H1 (cell line): ENCODE measurements at regions not wholly inside any gene's neighbourhood (a gene's known extent, or its start where the extent isn't known, plus 50 kb on each side); places are given as distances from the start of the nearest gene placed in this dataset.

Experiments used
- CTCF ChIA-PET: fragments of 300-600 bp; sonication (Branson Sonifier 250); formaldehyde crosslinking; loops from one replicate; lab custom pipeline; 2021; ENCODE audit not compliant: partially characterized antibody; lab: Charles Lee
- POLR2A ChIA-PET: fragments of 300-600 bp; sonication (Branson Sonifier 250); formaldehyde crosslinking; loops from one replicate; lab custom pipeline; 2021; ENCODE audit warnings: inconsistent platforms; ENCODE audit not compliant: partially characterized antibody; lab: Charles Lee
- DNase-seq, 2 experiments: peaks; one replicate each; pipeline versions ENCODE4 v3.0.0 to v3.0.0-alpha.2; 2010 to 2022; ENCODE audit warnings: low spot score in 2 of 2, low read depth in 1 of 2, mixed read lengths in 1 of 2
- FAIRE-seq: peaks from 2 replicates; lab custom pipeline; 2011; peaks lifted over from hg19 to GRCh38; lab: Jason Lieb, UNC
- H2AFZ ChIP-seq: 2 replicates; pipeline ENCODE4 v1.8.1; 2012; ENCODE audit warnings: low read length, inconsistent platforms
- H2AK5ac ChIP-seq: 2 replicates; pipeline ENCODE4 v1.6.1; 2013; ENCODE audit warnings: low read depth, low read length
- H2BK120ac ChIP-seq: replicated peaks from 2 replicates; pipeline ENCODE3; 2013; ENCODE audit warnings: low read depth, low read length, inconsistent platforms
- H2BK12ac ChIP-seq: 2 replicates; pipeline ENCODE4 v1.6.1; 2013; ENCODE audit warnings: low read depth, low read length
- H2BK15ac ChIP-seq: 2 replicates; pipeline ENCODE4 v1.6.1; 2013; ENCODE audit warnings: low read length
- H2BK20ac ChIP-seq: 2 replicates; pipeline ENCODE4 v1.6.1; 2013; ENCODE audit warnings: low read length
- H2BK5ac ChIP-seq: 2 replicates; pipeline ENCODE4 v1.6.1; 2013; ENCODE audit warnings: low read depth, low read length
- H3K14ac ChIP-seq: 2 replicates; pipeline ENCODE4 v1.6.1; 2013; ENCODE audit warnings: inconsistent platforms; ENCODE audit not compliant: insufficient read length
- H3K18ac ChIP-seq: 2 replicates; pipeline ENCODE4 v1.6.1; 2013; ENCODE audit warnings: low read length; ENCODE audit errors: extremely low read depth
- H3K23ac ChIP-seq: 2 replicates; pipeline ENCODE4 v1.6.1; 2013; ENCODE audit warnings: inconsistent platforms; ENCODE audit not compliant: insufficient read length
- H3K23me2 ChIP-seq: 2 replicates; pipeline ENCODE4 v1.6.1; 2013; ENCODE audit warnings: low read depth, low read length
- H3K27ac ChIP-seq: 2 replicates; pipeline ENCODE4 v1.6.1; 2011; ENCODE audit warnings: low read depth, low read length, inconsistent platforms
- H3K27me3 ChIP-seq, 4 experiments: replicated peaks in 1 of 4; 1 replicate in 1 of 4; 2 replicates in 3 of 4; pipeline versions ENCODE4 v1.6.1 to v1.8.1; 2011 to 2013; ENCODE audit warnings: low read length in 3 of 4, mild to moderate bottlenecking in 3 of 4, inconsistent platforms in 2 of 4, mixed read lengths in 2 of 4, moderate library complexity in 1 of 4; ENCODE audit not compliant: control insufficient read depth in 3 of 4, insufficient read depth in 3 of 4; ENCODE audit errors: extremely low read depth in 1 of 4
- H3K36me3 ChIP-seq, 4 experiments: 2 replicates each; pipeline versions ENCODE4 v1.6.1 to v1.8.1; 2011 to 2013; ENCODE audit warnings: mild to moderate bottlenecking in 4 of 4, low read length in 3 of 4, moderate library complexity in 2 of 4, control low read depth in 1 of 4, inconsistent platforms in 1 of 4; ENCODE audit not compliant: insufficient read depth in 4 of 4, control insufficient read depth in 2 of 4
- H3K4ac ChIP-seq: replicated peaks from 2 replicates; pipeline ENCODE3; 2013; ENCODE audit warnings: low read length, low read depth, mixed read lengths, inconsistent platforms; ENCODE audit not compliant: insufficient read length
- H3K4me1 ChIP-seq, 4 experiments: replicated peaks in 1 of 4; 1 replicate in 1 of 4; 2 replicates in 3 of 4; pipeline versions ENCODE4 v1.6.1 to v1.8.1; 2011 to 2013; ENCODE audit warnings: low read length in 3 of 4, inconsistent platforms in 2 of 4, mixed read lengths in 1 of 4; ENCODE audit not compliant: insufficient read depth in 4 of 4, control insufficient read depth in 3 of 4
- H3K4me2 ChIP-seq, 2 experiments: 2 replicates each; pipeline versions ENCODE4 v1.6.1 to v1.8.1; 2011 to 2013; ENCODE audit warnings: low read depth in 2 of 2, low read length in 2 of 2, control low read depth in 1 of 2, inconsistent platforms in 1 of 2, mild to moderate bottlenecking in 1 of 2; ENCODE audit not compliant: insufficient read depth in 1 of 2
- H3K4me3 ChIP-seq, 4 experiments: fragments of 200-600, 300-600 bp in 1 of 4; sonication (generic), shearing (Covaris generic), sonication (Bioruptor Twin) in 1 of 4; 2 replicates each; pipeline versions ENCODE4 v1.5.1 to v1.8.1; 2011 to 2016; ENCODE audit warnings: low read length in 4 of 4, low read depth in 3 of 4, control low read depth in 2 of 4, inconsistent platforms in 2 of 4, mild to moderate bottlenecking in 2 of 4, mixed read lengths in 1 of 4, moderate library complexity in 1 of 4; ENCODE audit not compliant: insufficient read depth in 2 of 4; ENCODE audit errors: extremely low read depth in 1 of 4
- H3K56ac ChIP-seq: replicated peaks from 2 replicates; pipeline ENCODE3; 2013; ENCODE audit warnings: low read depth, mild to moderate bottlenecking, mixed read lengths, low read length, inconsistent platforms; ENCODE audit not compliant: insufficient read length
- H3K79me1 ChIP-seq: 2 replicates; pipeline ENCODE4 v1.6.1; 2013; ENCODE audit warnings: low read depth, low read length, control low read depth
- H3K79me2 ChIP-seq, 2 experiments: 2 replicates each; pipeline versions ENCODE4 v1.6.1 to v1.8.1; 2012 to 2013; ENCODE audit warnings: low read length in 2 of 2, mild to moderate bottlenecking in 2 of 2, inconsistent platforms in 1 of 2; ENCODE audit not compliant: insufficient read depth in 2 of 2, control insufficient read depth in 1 of 2
- H3K9ac ChIP-seq, 4 experiments: replicated peaks in 1 of 4; 1 replicate in 1 of 4; 2 replicates in 3 of 4; pipeline versions ENCODE4 v1.6.1 to v1.8.1; 2011 to 2013; ENCODE audit warnings: low read depth in 3 of 4, low read length in 3 of 4, control low read depth in 2 of 4, mild to moderate bottlenecking in 2 of 4, moderate library complexity in 2 of 4, inconsistent platforms in 1 of 4; ENCODE audit errors: extremely low read depth in 1 of 4
- H3K9me3 ChIP-seq, 2 experiments: 2 replicates each; pipeline versions ENCODE4 v1.6.1 to v1.8.1; 2012 to 2013; ENCODE audit warnings: mild to moderate bottlenecking in 2 of 2, moderate library complexity in 2 of 2, control low read depth in 1 of 2, inconsistent platforms in 1 of 2, low read depth in 1 of 2, low read length in 1 of 2, mixed read lengths in 1 of 2; ENCODE audit not compliant: insufficient read depth in 2 of 2
- H4K20me1 ChIP-seq, 2 experiments: replicated peaks in 1 of 2; 2 replicates each; pipeline versions ENCODE3 to v1.8.1; 2011 to 2013; ENCODE audit warnings: inconsistent platforms in 2 of 2, low read length in 2 of 2, mild to moderate bottlenecking in 1 of 2; ENCODE audit not compliant: insufficient read depth in 2 of 2, control insufficient read depth in 1 of 2
- H4K5ac ChIP-seq: 2 replicates; pipeline ENCODE4 v1.6.1; 2013; ENCODE audit warnings: low read length, low read depth, mixed read lengths, inconsistent platforms; ENCODE audit not compliant: insufficient read length
- H4K8ac ChIP-seq: 2 replicates; pipeline ENCODE4 v1.8.0; 2013; ENCODE audit warnings: mild to moderate bottlenecking, moderate library complexity, low read length, inconsistent platforms; ENCODE audit not compliant: insufficient read depth; ENCODE audit errors: extremely low read depth
- H4K91ac ChIP-seq: replicated peaks from 2 replicates; pipeline ENCODE3; 2013; ENCODE audit warnings: low read length, mixed read lengths, inconsistent platforms; ENCODE audit not compliant: insufficient read length
- CBX5 ChIP-seq: fragments of 300-800, 300-1000 bp; sonication (generic); IDR thresholded peaks from 2 replicates; pipeline ENCODE4 v1.7.1; 2016; ENCODE audit warnings: antibody characterized with exemption, low read length, low read depth
- CEBPB ChIP-seq: IDR thresholded peaks from 2 replicates; pipeline ENCODE4 v1.6.1; 2012; ENCODE audit warnings: low read depth, low read length
- FOSL1 ChIP-seq: IDR thresholded peaks from 2 replicates; pipeline ENCODE4 v1.6.1; 2011; ENCODE audit warnings: mild to moderate bottlenecking, low read depth, low read length, moderate library complexity; ENCODE audit not compliant: insufficient read depth
- TCF12 ChIP-seq: IDR thresholded peaks from 2 replicates; pipeline ENCODE4 v1.6.1; 2011; ENCODE audit warnings: low read depth, mild to moderate bottlenecking, low read length
- WGBS, 2 experiments: shearing (Covaris generic) in 1 of 2; methylation state at CpG; one replicate each; pipeline versions ENCODE4 v1.1.6 to v1.1.7; 2013 to 2015; ENCODE audit warnings: low lambda C conversion rate in 2 of 2, mixed read lengths in 2 of 2, inconsistent platforms in 1 of 2, low coverage in 1 of 2, missing lambda C conversion rate in 1 of 2; ENCODE audit not compliant: insufficient replicate concordance in 2 of 2, insufficient coverage in 1 of 2, insufficient read length in 1 of 2; ENCODE audit errors: extremely low coverage in 1 of 2, missing lambda C conversion rate in 1 of 2; 5-methylcytosine and 5-hydroxymethylcytosine counted together
- TF ChIP-seq, protein P1 (sequence below): IDR thresholded peaks from 2 replicates; pipeline ENCODE4 v1.6.1; 2012; ENCODE audit warnings: inconsistent platforms

DNA sequence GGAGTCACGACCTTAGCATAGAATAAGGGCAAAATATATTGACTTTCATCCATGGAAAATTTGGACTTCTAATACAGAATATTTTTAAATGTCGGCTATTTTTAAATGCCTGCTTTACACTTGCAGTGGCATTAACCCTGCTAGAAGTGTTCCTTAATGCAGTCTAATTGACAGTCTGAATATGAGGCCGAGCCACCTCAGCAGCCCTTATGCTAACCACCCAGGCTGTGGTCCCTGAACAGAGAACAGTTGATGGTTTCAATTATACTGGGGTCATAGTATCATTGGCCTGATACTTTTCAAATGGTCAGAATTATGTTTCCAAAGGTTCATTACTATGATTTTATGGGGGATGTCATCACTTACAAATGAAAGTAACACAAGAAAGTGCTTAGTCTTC, 764.7 kb upstream of the SLITRK1 start:
- H3K4me2 ChIP-seq = no peak overlapping the region
- no peaks in the 10 kb centered on the region for H3K23me2 ChIP-seq
- no peak for FAIRE-seq
- H4K8ac ChIP-seq = no peak overlapping the region
- no peak overlapping the region for H4K5ac ChIP-seq
- no peaks in the 10 kb centered on the region for H3K79me1 ChIP-seq
- H3K4me1 ChIP-seq = no peaks in the 10 kb centered on the region
- 93% methylated on average over 3 of the region's 3 CpGs; no CpG with 5 or more reads in 1 of the 2 experiments for WGBS, 2 experiments
- H3K27ac ChIP-seq = no peak overlapping the region
- H3K18ac ChIP-seq = no peak overlapping the region
- no peaks in the 10 kb centered on the region for H3K27me3 ChIP-seq
- no peak overlapping the region for H3K9ac ChIP-seq
- H2AFZ ChIP-seq = no peak overlapping the region
- no peak overlapping the region for H3K56ac ChIP-seq
- H3K23ac ChIP-seq = no peak overlapping the region
- no peak overlapping the region for H2BK12ac ChIP-seq
- no peak overlapping the region for H2BK120ac ChIP-seq
- H3K9me3 ChIP-seq = peaks cover 4% of the 10 kb centered on the region in 2 experiments; a peak in 2 of 4 replicates
- H2BK15ac ChIP-seq = no peak overlapping the region
- no peaks in the 10 kb centered on the region for H4K20me1 ChIP-seq
- DNase-seq = no peak
- no peak overlapping the region for H4K91ac ChIP-seq
- TF ChIP-seq TCF12 (no peak), CEBPB (no peak), FOSL1 (no peak), CBX5 (no peak)
- TF ChIP-seq, protein P1, sequence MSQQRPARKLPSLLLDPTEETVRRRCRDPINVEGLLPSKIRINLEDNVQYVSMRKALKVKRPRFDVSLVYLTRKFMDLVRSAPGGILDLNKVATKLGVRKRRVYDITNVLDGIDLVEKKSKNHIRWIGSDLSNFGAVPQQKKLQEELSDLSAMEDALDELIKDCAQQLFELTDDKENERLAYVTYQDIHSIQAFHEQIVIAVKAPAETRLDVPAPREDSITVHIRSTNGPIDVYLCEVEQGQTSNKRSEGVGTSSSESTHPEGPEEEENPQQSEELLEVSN = no peak
- H2BK5ac ChIP-seq = no peak overlapping the region
- no peak overlapping the region for H3K14ac ChIP-seq
- no peak overlapping the region for H2BK20ac ChIP-seq
- POLR2A ChIA-PET = no interaction called here
- H3K4ac ChIP-seq = no peak overlapping the region
- no peak overlapping the region for H3K4me3 ChIP-seq
- H3K79me2 ChIP-seq = no peaks in the 10 kb centered on the region
- H2AK5ac ChIP-seq = no peak overlapping the region
- H3K36me3 ChIP-seq = peaks cover 0 to 3% (median 0%) of the 10 kb centered on the region in 4 experiments; a peak in 1 of 8 replicates
- CTCF ChIA-PET = no interaction called here
